ENCODE measurements at regions not wholly inside any gene's neighbourhood (a gene's known extent, or its start where the extent isn't known, plus 50 kb on each side); places are given as distances from the start of the nearest gene placed in this dataset.
"Not testable (repeated sequence)": the region's sequence is repeated elsewhere in the genome, so short reads cannot be mapped to it uniquely, and the experiment has no call there.

GRCh38 chr9:24073666-24074065, 247.6 kb upstream of the ELAVL2 start:
- no peak overlapping the region for H3K4me3 ChIP-seq
- WGBS, 5 donors: 63 to 76% (median 72%) methylated on average over 6 of the region's 6 CpGs

GRCh38 chr9:24073007-24073592, 247.1 kb upstream of the ELAVL2 start:
- no peak overlapping the region for H3K27ac ChIP-seq
- no peak for TF ChIP-seq POLR2AphosphoS5 (IDR thresholded peaks at IDR 0.05)
- no peak for TF ChIP-seq CTCF (IDR thresholded peaks at IDR 0.05 in 8 of 11, conservative IDR thresholded peaks at IDR 0.05 in 3 of 11)
- no peaks in the 10 kb centered on the region for H3K36me3 ChIP-seq
- DNase-seq: no peak
- intact Hi-C loops (cut with DNase I; ENCODE audit: low total_unique reads): no loop called here
- no peaks in the 10 kb centered on the region for H3K27me3 ChIP-seq (replicated peaks in 1 of 7)
- no peak overlapping the region for H3K4me3 ChIP-seq
- peaks cover 0 to 20% (median 5%) of the 10 kb centered on the region in 8 donors for H3K9me3 ChIP-seq
- WGBS, 5 donors: 69 to 80% (median 74%) methylated on average over 5 of the region's 5 CpGs
- H3K4me1 ChIP-seq: no peaks in the 10 kb centered on the region

More at GRCh38 chr9:24073666-24074065, 247.6 kb upstream of the ELAVL2 start:
- TF ChIP-seq POLR2A (IDR thresholded peaks at IDR 0.05) (no peak), CTCF (IDR thresholded peaks at IDR 0.05 in 8 of 11, conservative IDR thresholded peaks at IDR 0.05 in 3 of 11) (no peak), POLR2AphosphoS5 (IDR thresholded peaks at IDR 0.05) (no peak)
- intact Hi-C loops (cut with DNase I; ENCODE audit: low total_unique reads): no loop called here
- Histone ChIP-seq H3K9me3 (peaks cover 0 to 25% (median 5%) of the 10 kb centered on the region in 8 donors), H3K27me3 (replicated peaks in 1 of 7) (no peaks in the 10 kb centered on the region), H3K36me3 (no peaks in the 10 kb centered on the region), H3K4me1 (no peaks in the 10 kb centered on the region), H3K27ac (no peak overlapping the region)
- DNase-seq: no peak

- TF ChIP-seq CTCF (IDR thresholded peaks at IDR 0.05 in 8 of 11, conservative IDR thresholded peaks at IDR 0.05 in 3 of 11) (no peak), POLR2AphosphoS5 (IDR thresholded peaks at IDR 0.05) (no peak), POLR2A (IDR thresholded peaks at IDR 0.05) (no peak)
- DNase-seq: no peak
- Histone ChIP-seq H3K36me3 (no peaks in the 10 kb centered on the region), H3K4me3 (no peak overlapping the region), H3K27me3 (replicated peaks in 1 of 7) (no peaks in the 10 kb centered on the region), H3K27ac (no peak overlapping the region), H3K9me3 (peaks cover 0 to 18% (median 2%) of the 10 kb centered on the region in 8 donors), H3K4me1 (no peaks in the 10 kb centered on the region)
- intact Hi-C loops (cut with DNase I; ENCODE audit: low total_unique reads): no loop called here
- 35 to 60% (median 55%) methylated on average over 2 of the region's 2 CpGs for WGBS, 5 donors
These were observed 245.7 kb upstream of the ELAVL2 start for GRCh38 chr9:24071716-24072115.

- TF ChIP-seq POLR2AphosphoS5 (IDR thresholded peaks at IDR 0.05) (no peak), POLR2A (IDR thresholded peaks at IDR 0.05) (no peak), CTCF (IDR thresholded peaks at IDR 0.05 in 8 of 11, conservative IDR thresholded peaks at IDR 0.05 in 3 of 11) (no peak)
- H3K27ac ChIP-seq: no peak overlapping the region
- no peaks in the 10 kb centered on the region for H3K36me3 ChIP-seq
- H3K4me1 ChIP-seq: no peaks in the 10 kb centered on the region
- no peak overlapping the region for H3K4me3 ChIP-seq
- no peaks in the 10 kb centered on the region for H3K27me3 ChIP-seq (replicated peaks in 1 of 7)
- intact Hi-C loops (cut with DNase I; ENCODE audit: low total_unique reads): no loop called here
- DNase-seq: no peak
- 72 to 83% (median 82%) methylated on average over 4 of the region's 4 CpGs for WGBS, 5 donors
- H3K9me3 ChIP-seq: peaks cover 0 to 18% (median 1%) of the 10 kb centered on the region in 8 donors
These were observed 245.1 kb upstream of the ELAVL2 start for GRCh38 chr9:24071091-24071490.

GRCh38 chr9:24067107-24067506, 241.1 kb upstream of the ELAVL2 start:
- intact Hi-C loops (cut with DNase I; ENCODE audit: low total_unique reads); H3K36me3 ChIP-seq; H3K4me1 ChIP-seq; H3K27me3 ChIP-seq (replicated peaks in 1 of 7); H3K27ac ChIP-seq; DNase-seq; H3K4me3 ChIP-seq: not testable (repeated sequence)
- WGBS, 5 donors: 66 to 83% (median 68%) methylated on average over 3 to 5 of the region's 5 CpGs
- H3K9me3 ChIP-seq: peaks cover 0 to 23% (median 8%) of the 10 kb centered on the region in 8 donors
